HK-2 (cell line): ENCODE measurements at regions not wholly inside any gene's neighbourhood (a gene's known extent, or its start where the extent isn't known, plus 50 kb on each side); places are given as distances from the start of the nearest gene placed in this dataset.
A peak's percentile ranks its signal among the peaks of the same experiment; 100 is the strongest.
"Not testable (repeated sequence)": the region's sequence is repeated elsewhere in the genome, so short reads cannot be mapped to it uniquely, and the experiment has no call there.

Experiments used
- DNase-seq: peaks from one replicate; pipeline ENCODE4 v3.0.0-alpha.2; 2018; ENCODE audit not compliant: unreplicated experiment

DNA sequence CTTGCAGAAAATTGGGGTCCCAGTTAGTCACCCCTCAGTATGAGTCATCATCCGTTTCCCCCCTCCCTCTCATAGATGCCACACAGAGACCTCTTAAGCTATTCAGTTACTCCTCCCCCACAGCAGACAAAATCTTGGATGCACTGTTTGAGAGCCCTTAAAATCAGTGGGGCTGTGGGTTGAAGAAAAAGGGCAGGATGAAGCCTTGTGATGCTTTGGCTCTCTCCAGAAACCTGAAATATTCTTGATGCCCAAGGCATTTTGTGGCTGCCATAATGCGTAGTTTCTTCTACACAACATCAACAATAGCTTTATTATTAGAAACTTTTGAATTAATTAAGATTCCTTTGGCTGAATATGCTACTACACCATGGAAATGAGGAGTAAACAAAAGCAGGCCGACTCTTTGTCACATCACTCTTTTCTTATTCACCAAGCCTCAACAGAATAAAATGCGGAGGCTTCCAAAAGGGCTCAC is 133.8 kb downstream of the MRPS30 start:
- no peak for DNase-seq

DNA sequence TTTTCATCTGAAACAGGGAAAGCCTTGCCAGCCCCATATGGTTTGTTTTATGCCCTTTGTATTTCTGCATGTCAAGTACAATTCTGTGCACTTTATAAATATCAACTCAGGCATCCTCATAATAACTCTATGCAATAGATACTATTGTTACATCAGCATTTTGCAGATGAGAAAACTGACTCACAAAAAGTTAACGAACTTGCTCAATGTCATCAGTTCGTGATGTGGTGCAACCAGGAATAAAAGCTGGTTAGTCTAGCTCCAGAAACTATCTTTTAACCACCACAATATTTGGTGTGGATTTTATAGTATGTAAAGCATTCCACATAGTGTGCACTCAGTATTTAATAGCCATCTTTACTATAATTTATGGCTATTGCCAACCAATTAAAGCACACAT is 134.9 kb downstream of the MRPS30 start:
- DNase-seq = no peak

DNA sequence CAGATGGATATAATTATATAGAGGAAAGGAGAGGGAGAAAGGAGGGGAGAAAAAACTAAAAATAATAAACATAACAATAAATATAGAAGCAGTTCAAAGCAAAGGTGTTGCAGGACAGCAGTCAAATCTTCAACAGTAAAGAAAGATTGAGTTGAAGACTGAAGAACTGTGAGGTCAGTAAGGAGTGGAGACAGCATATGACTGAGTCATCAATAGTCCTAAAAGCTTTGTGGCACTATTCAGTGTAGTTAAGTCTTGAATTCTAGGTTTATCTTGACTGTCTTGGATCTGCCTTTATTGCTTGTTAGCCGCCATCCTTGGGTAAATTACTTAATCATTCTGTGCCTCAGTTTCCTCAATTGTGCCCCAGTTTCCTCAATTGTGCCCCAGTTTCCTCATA is 137.0 kb downstream of the MRPS30 start:
- no peak for DNase-seq

DNA sequence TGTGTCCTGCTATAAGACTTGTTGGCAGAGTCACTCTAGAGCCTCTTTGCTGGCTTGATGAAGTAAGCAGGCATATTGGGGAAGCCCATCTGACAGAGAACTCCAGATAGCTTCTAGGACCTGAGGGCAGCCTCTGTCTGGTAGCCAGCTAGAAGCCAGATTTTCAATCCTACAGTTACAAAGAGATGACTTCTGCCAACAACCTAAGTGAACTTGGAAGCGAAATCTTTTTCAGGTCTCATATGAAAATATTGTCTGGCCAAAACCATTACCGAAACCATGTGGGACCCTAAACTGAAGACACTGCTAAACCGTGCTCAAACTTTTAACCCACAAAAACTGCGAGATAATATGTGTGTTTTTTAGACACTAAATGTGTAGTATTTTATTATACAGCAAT is 140.9 kb downstream of the MRPS30 start:
- no peak for DNase-seq

DNA sequence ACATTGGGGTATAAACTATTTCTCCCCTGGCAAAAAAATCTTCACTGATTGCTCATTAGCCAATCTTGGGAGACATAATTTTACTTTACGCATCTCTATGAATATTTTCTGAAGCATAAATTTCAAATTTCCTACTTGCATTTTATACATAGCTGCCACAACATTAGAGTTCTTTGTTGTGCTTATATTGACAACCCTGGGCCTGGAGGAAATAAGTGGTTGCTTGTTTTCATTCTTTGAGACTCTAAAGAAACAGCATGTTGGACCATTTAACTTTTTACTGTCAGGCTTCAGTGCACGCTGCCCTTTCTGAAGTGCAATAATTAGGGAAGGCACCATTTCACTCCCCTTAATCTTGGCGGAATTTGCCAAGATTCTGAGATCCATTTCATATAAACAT is 142.6 kb downstream of the MRPS30 start:
- DNase-seq = no peak

DNA sequence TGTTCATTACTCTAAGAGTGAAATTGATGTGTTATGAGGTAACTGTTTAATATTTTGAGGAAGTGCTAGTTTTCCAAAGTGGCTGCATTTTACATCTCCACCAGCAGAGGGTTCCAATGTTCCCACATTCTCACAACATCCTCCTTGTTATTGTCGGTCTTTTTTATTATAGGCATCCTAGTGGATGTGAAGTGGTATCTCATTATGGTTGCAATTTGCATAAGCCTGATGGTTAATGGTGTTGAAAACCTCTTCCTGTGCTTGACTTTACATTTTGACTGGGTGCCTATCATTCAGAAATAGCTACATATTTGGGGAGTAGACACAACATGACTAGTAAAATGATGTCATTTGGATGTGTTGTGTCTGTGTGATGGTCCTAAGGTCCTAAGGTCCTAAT is 143.6 kb downstream of the MRPS30 start:
- DNase-seq = peak; percentile 5

DNA sequence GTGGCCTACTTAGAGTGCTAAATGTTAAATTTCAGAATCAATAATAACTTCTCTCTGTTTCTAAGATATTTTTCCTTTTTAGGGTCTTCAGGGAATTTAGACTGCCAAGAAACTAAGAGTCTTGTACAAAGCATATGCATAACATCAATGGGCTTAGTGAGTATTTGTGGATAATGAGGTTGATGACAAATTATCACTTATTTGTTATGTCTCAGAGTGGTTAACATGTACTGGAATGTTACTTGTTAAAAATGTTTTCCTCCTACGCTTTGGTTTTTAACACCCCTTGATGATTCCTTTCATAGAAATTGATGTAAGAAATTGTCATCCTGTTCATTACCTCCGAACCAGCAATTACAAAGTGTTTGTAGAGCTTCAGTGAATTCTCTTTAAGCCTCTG is 144.3 kb downstream of the MRPS30 start:
- DNase-seq = no peak

DNA sequence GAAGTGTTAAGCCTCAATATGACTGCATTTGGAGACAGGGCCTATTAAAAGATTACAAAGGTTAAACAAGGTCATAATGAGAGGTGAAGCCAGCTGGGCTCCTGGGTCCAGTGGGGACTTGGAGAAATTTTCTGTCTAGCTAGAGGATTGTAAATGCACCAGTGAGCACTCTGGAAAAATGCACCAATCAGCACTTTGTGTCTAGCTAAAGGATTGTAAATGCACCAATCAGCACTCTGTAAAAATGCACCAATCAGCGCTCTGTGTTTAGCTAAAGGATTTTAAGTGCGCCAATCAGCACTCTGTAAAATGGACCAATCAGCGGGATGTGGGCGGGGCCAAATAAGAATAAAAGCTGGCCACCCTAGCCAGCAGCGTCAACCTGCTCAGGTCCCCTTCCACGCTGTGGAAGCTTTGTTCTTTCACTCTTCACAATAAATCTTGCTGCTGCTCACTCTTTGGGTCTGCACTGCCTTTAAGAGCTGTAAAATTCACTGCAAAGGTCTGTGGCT is 150.3 kb downstream of the MRPS30 start:
- DNase-seq = not testable (repeated sequence)

DNA sequence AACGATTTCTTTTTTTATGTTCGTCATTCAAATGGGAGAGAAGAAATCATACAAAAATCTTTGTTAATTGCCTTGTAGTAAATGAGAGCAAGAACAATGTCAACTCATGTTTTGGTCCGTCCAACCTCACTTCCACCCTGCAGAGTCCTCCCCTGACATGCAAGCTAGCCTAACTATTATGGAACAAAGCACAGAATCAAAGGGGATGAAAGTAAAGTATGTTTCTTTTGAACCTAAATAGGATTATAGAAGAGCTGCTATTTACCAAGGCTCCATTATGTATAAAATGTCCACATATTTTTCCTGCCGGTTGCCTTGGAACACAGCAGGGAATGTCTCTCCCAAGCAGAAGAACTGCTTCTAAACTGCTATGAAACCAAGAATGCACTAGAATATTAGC is 161.1 kb downstream of the MRPS30 start:
- DNase-seq = no peak

DNA sequence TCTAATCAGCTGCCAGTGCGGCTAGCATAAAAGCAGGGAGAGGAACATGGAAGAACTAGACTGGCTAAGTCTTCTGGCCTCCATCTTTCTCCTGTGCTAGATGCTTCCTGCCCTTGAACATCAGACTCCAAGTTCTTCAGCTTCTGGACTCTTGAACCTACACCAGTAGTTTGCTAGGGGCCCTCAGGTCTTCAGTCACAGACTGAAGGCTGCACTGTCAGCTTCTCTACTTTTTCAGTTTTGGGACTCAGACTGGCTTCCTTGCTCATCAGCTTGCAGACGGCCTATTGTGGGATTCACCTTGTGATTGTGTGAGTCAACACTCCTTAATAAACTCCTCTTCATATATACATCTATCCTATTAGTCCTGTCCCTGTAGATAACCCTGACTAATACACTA is 162.2 kb downstream of the MRPS30 start:
- not testable (repeated sequence) for DNase-seq

DNA sequence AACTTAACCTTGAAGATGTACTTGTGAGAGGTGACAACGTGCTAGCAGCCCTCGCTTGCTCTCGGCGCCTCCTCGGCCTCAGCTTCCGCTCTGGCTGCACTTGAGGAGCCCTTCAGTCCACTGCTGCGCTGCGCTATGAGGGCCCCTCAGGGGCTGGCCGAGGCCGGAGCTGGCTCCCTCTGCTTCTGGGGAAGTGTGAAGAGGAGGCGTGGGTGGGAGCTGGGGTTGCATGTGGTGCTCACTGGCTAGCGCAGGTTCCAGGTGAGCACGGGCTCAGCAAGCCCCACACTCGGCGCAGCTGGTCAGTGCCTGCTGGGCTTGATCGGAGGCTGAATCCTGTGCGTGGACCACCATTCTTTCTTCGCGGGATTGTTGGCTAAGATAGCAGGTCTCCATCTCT is 166.1 kb downstream of the MRPS30 start:
- DNase-seq = no peak

DNA sequence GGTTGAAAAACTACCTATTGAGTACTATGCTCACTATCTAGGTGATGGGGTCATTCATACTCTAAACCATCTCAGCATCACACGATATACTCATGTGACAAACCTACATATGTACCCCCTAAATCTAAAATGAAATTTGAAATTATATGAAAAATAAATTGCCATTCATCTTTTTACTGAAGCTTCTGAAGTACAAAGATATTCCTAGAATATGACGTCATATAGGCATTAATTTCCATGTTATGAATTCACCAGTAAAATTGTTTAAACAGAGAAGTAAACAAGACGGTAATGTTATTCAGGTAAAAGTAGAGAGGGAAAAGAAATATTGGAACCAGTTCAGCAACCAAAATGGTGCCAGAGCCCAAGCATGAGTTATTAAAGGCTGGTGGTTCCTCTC is 173.0 kb downstream of the MRPS30 start:
- no peak for DNase-seq

DNA sequence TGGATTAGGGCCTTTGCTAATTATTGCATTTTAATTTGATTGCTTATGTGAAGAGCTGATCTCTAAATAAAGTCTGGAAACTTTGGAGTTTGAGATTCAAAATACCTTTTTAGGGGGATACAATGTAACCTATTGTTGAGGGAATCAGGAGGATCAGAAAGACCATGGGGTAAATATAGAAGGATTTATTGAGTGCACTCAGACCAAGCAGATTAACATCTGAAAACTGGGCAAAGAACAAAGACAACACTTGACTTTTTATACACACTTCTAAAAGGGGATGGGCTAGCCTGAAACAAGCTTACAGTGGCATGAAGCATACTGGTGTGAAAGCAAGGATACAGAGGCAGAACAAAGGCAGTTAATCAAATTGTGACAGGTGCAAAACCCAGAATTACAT is 174.3 kb downstream of the MRPS30 start:
- no peak for DNase-seq

DNA sequence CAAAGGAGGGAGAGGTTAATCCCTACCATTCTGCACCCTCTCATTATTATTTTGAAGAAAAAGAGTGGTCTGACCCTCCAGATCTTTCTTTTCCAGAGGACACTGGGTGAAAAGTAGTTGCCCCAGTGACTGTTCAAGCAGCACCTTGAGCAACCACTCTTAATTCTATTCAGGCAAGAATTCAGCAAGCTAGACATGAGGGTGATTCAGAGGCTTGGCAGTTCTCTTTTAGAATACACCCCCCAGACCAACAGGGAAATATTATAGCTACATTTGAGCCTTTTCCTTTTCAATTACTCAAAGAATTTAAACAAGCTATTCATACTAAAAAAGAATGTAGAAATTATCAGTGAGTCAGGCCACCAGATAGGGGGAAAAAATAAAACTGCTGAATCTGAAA is 178.3 kb downstream of the MRPS30 start:
- DNase-seq = no peak

DNA sequence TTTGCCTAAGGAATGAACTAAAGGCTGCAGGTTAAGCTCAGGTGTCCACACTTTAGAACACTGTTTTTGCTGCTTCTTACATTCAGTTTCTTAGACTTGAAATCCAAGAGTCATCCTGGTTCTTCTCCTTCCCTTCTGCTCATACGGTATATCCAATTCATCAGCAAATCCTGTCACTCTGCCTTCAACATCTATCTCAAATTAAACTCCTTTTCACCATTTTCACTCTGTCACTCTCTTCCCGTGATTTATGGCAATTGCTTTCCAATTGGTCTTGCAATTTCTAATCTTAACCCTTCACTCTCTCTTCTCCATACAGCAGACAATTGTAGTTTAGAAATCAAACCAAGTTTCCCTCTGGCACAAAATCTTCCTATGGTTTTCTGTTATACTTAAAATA is 182.9 kb downstream of the MRPS30 start:
- DNase-seq = no peak

DNA sequence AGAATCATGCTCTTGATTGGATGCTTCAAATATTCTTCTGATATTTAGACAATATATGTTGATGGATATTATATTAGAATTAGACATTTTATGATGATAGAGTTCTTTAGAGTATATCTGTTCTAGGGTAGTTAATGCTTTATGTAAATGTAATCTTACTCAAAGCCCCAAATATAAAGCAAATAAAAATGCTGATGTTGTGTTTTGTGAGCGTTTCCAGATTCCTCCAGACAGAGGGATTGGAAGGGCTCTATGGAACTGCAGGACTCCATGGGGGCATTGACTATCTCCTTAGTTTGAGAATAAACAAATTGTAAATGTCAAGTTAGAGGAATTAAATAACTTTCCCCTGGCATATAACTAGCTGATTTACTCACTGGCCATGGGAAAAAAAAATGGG is 184.5 kb downstream of the MRPS30 start:
- DNase-seq = no peak

DNA sequence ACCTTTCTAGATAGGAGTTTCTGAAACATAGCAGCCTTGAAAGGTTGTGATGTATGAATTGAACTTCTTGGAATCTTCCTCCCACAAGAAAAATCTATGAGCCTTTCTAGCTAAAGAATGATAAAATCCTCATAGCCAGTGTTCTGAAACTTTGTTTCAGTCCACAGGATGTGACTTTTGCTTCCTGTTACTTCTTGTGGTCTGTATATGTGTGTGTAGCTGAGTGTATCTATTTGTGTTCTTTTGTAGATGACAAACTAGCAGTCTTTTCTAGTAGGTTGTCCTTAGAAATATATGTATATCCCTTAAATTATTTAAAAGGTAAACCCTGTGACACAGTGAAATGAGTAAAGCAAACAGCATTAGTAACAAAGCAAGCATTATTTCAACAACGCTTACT is 188.8 kb downstream of the MRPS30 start:
- DNase-seq = no peak

DNA sequence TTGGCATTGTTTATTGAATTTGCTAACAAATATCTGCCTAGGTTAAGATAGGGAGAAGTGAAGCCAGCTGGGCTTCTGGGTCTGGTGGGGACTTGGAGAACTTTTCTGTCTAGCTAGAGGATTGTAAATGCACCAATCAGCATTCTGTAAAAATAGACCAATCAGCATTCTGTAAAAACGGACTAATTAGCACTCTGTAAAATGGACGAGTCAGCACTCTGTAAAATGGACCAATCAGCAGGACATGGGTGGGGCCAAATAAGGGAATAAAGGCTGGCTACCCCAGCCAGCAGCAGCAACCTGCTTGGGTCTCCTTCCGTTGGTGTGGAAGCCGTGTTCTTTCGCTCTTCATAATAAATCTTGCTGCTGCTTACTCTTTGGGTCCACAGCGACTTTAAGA is 198.4 kb downstream of the MRPS30 start:
- not testable (repeated sequence) for DNase-seq

DNA sequence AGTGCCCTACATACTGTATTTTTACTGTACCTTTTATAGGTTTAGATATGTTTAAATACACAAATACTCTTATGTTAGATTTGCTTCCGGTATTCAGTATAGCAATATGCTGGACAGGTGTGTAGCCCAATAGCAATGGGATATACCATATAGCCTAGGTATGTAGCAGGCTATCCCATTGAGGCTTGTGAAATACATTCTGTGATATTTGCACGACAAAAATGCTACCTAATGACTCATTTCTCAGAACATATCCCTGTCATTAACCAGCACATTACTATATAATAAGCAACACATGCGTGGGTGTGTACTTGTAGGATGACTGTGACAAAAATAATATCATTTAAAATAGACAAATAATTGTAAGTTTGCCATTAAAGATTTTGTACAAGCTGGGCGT is 208.8 kb downstream of the MRPS30 start:
- DNase-seq = no peak

DNA sequence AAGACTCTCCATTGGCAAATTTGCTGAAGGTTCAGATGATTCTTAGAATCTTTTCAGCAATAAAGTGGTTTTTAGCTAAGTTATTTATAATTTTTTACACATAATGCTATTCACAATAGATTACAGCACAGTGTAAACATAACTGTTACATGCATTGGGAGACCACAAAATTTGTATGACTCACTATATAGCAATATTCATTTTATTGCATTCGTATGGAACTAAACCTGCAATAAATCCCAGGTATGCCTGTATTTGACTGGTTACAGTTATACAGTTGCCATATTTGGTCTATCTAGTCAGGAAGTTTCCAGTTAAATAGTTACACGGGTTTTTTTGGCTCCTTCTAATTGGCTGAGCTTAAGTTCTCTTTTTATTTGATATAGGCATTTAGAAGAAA is 220.8 kb downstream of the MRPS30 start:
- DNase-seq = no peak

DNA sequence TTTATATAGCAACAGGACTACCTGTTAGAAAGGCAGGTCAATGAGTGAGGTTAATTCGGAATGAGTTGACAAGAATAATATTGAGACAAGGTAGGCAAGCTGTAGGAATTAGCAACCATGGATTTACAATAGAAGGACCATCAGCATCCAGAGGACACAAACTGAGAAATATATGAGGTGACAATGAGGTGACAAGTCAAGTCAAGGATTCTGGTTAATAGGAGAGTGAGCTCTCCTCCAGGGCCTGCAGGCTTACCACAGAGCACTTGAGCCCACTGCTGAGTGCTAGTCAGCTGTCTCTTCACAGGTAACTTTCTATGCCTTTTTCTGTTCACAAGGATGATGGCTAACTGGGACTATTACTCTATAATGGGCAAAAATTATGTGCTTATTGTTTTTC is 227.2 kb downstream of the MRPS30 start:
- no peak for DNase-seq

DNA sequence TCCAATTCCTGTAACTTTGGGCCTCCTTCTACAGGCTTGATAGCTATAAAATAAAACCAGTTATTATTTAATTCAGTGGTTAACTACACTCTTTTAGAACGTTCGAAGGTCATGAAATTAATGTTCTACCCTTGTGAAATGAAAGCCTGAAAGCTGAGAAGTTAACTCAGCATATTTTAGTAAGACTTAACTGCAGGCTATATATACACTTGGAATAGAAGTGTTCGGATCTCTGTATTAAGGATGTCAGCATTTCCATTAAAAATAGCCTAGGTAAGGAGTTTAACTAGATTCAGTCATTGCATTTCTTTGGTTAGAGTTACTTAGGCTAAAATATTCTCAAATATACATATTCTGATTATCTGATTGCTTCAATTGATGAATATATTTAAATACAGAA is 229.2 kb downstream of the MRPS30 start:
- no peak for DNase-seq

DNA sequence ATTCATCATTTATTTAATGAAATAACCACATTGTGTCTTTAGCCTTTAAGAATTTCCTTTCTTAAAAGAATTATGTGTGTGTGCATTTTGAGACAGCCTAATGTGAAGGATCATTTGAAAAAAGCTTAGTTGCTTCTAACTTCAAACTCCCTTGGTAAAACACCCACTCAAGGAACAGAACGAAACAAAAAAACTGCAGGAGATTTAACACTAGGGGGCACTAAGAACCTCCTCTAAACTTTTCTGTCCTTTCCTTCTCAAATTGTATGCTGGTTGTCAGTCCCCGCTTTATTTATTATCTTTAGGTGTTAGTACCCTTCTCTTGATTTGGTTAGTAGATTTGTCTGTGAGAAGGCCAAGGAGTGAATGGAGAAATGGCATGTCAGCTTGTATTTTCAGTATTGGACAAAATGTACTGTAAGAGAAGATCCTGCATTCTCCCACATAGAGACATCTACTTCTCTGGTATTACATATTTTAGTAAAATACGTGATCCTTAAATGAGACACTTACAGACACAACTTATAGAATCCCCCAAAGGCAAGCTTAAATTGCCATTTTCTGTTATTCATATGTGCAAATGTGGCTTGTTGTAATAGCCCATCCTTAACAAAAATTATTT is 229.7 kb downstream of the MRPS30 start:
- no peak for DNase-seq

DNA sequence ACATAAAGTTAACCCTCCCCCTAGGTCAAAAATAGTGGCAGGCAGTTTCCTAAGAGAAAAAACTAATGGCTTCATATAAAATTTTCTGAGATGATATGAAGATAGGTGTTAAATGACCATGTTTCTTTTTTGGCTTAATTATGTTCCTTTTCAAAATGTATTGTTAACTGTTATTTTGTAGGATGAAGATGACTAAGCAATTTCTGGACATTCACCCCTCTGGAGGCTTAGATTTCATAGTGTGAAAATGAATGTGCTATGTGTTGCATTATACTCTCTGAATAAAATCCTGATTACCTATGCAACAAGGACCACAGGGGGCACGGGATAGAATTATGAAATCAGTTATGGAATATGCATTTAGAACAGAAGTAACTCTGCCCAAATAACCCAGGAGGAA is 233.5 kb downstream of the MRPS30 start:
- no peak for DNase-seq
